OCI-LY7 (cell line): ENCODE measurements at regions not wholly inside any gene's neighbourhood (a gene's known extent, or its start where the extent isn't known, plus 50 kb on each side); places are given as distances from the start of the nearest gene placed in this dataset.

ENCODE experiments used
- CTCF ChIP-seq: fragments of 200-600 bp; sonication (generic); conservative IDR thresholded peaks from 2 replicates; pipeline ENCODE4 v1.5.1; 2014; ENCODE audit warnings: mild to moderate bottlenecking, antibody characterized with exemption, low read length, moderate library complexity, mixed read lengths
- EZH2phosphoT487 ChIP-seq: fragments of 200-600 bp; sonication (generic); IDR thresholded peaks from 2 replicates; pipeline ENCODE4 v1.6.1; 2018; ENCODE audit warnings: low read depth, borderline replicate concordance, mild to moderate bottlenecking, mixed run types, antibody characterized with exemption, low read length, moderate library complexity, mixed read lengths

DNA sequence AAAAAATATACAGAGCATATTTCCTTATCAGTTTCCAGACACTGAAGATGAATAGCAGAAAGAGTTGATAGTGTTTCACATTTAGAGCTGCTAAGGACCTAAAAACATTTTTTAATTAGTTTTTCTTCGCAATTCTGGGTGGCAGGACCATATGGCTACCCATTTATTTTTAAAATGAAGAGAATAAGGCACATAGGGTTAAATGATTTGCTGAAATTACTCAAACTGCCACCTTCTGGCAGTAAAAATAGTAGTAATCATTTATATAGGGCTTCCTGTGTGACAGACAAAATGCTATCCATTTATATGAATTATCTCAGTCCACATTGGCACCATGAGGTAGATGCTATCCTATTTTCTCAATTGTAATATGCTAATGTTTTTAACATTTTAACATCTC lies 108.6 kb upstream of the CCDC196 start:
- TF ChIP-seq CTCF (no peak), EZH2phosphoT487 (no peak)
